SKM-1 treated with dmso at 0.1 percent for 144 hours (cell line): ENCODE measurements at regions not wholly inside any gene's neighbourhood (a gene's known extent, or its start where the extent isn't known, plus 50 kb on each side); places are given as distances from the start of the nearest gene placed in this dataset.
"Not testable (repeated sequence)": the region's sequence is repeated elsewhere in the genome, so short reads cannot be mapped to it uniquely, and the experiment has no call there.

Experiments
- DNase-seq: peaks from one replicate; lab custom pipeline; 2025; ENCODE audit not compliant: unreplicated experiment; lab: John Stamatoyannopoulos, UW

GRCh38 chr17:53344778-53345177 is 477.9 kb upstream of the KIF2B start:
- DNase-seq, result no peak

DNA sequence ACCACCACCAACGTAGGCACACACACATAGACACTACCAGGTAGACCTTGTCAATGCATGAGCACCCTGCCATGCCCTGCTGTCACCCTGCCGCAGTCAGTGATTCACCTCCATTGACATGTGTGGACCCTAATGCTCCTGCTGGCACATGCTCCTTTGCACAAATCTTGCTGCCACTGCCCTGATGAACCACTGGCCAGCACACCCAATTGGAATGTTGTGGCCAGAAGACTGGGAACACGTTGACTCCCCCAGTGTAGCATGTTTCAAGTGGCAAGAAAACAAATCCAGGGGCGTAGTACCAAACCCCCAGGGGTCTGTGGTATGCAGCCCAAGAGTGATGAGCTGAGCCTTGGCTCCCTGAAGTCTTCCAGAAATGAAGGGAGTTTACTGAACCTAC is 486.4 kb upstream of the KIF2B start:
- DNase-seq, result no peak

DNA sequence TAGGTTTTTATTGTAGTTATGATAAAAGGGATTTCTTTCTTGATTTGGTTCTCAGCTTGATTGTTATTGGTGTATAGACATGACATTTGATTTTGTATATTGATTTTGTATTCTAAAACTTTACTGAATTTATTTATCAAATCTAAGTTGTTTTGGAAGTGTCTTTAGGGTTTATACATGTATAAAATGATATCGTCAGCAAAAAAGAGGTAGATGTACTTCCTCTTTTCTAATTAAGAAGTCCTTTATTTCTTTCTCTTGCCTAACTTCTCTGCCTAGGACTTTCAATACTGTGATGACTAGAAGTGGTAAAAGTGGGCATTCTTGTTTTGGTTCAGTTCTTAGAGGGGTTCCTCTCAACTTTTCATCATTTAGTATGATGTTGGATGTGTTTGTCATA is 487.3 kb upstream of the KIF2B start:
- DNase-seq, result no peak

- DNase-seq, result no peak
Observed at GRCh38 chr17:53330756-53331155, 492.0 kb upstream of the KIF2B start.

DNA sequence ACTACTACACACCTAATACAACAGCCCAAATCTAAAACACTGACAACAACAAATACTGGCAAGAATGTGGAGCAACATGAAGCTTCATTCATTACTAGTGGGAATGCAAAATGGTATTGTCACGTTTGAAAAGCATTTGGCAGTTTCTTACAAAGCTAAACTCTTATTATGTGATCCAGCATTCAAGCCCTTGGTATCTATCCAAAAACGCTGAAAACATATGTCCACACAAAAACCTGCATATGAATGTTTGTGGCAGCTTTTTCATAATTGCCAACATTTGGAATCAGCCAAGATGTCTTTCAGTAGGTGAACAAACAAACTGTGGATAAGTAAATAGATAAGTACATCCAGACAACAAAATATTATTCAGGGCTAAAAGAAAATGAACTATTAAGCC is 501.1 kb upstream of the KIF2B start:
- DNase-seq, result no peak

GRCh38 chr17:53319947-53320346 is 502.8 kb upstream of the KIF2B start:
- DNase-seq, result no peak

GRCh38 chr17:53316988-53317387 is 505.7 kb upstream of the KIF2B start:
- DNase-seq, result no peak

DNA sequence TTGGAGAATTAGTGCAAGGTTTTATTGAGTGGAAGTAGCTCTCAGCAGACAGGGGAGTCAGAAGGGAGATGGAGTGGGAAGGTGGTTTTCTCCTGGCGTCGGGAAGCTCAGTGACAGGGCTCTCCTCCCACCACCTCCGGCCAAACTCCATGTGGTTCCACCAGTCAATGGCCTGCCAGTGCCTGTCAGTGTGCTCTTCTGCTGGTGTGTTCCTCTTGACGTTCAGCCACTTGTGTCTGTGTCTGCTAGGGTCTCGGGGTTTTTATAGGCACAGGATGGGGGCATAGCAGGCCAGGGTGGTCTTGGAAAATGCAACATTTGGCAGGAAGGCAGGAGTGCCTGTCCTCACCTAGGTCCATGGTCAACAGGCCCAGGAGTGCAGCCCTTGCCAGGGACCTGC is 506.7 kb upstream of the KIF2B start:
- no peak for DNase-seq

- DNase-seq, result no peak
Observed at GRCh38 chr17:53314521-53314920, 508.2 kb upstream of the KIF2B start.

DNA sequence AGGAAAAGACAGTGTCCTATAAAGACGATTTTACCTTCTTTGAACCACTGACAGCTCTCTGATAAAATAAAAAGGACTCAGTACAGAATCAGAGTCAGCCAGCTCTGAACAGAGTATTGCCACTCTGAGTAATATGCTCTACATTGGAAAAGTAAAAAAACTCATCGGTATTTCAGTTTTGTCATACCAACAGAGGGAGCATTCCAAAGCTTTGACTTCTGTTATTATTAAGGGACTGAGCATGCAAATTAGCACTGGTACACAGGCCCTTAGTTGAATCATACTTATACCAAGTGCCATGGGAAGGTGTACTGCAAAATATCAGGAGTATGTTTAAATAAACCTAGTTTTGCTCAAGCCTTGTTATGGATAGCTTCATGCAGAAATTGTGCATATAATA is 509.0 kb upstream of the KIF2B start:
- no peak for DNase-seq

DNA sequence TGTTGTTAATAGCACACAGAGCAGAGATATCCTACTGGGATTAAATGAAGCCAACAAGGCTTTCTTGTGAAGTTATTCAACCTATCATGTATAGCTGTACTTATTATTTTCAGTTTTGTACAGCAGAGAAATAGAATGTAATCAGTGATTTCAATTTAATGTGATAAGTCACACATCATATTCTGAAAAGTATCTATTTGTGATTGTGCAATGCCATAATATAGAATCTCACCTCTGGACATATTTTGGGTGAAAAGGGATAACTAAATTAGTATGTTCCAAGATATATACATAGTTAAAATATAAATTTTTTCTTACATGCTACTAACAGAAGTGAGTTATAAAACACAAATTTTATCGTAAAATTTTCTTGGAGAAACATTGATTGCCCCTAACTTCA is 544.3 kb upstream of the KIF2B start:
- DNase-seq, result no peak

DNA sequence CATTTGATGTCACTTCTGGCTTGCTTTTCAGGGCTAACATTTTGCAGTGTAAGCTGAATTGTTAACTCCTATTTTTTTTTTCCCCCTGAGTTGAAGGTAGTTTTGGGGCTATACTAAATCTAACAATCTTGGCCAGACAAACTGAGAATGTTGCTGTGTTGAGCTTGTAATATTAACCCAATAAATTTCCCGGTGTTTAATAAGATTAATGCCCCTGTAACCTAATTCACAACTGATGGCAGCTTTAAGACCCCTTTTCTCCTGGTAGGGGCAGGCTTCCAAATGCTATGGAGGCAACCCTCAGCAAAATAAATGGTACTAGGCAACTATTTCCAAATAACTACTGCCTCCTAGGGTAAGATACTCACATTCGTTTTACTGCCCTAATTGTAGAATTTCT is 549.6 kb upstream of the KIF2B start:
- no peak for DNase-seq

- no peak for DNase-seq
Observed at GRCh38 chr17:53270936-53271335, 551.8 kb upstream of the KIF2B start.

DNA sequence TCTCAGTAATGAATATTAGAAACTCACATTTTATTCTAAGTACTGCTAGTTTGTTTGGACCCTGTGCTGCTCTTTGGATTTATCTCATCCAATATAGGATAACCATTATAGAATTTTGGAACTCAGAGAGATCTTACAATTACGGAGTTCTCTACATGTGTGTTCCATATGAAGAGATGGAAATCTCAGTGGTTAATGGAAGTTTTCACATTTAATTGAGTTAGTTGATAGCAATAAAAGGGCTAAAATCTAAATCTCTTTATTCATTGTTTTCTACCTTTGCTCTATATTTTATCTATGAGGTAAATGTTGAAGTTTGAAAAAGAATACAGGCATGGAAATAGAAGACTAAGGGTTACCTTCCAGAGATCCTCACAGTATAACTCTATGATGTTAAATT is 558.0 kb upstream of the KIF2B start:
- DNase-seq, result no peak

- DNase-seq, result no peak
Observed at GRCh38 chr17:53253956-53254597, 568.6 kb upstream of the KIF2B start.

DNA sequence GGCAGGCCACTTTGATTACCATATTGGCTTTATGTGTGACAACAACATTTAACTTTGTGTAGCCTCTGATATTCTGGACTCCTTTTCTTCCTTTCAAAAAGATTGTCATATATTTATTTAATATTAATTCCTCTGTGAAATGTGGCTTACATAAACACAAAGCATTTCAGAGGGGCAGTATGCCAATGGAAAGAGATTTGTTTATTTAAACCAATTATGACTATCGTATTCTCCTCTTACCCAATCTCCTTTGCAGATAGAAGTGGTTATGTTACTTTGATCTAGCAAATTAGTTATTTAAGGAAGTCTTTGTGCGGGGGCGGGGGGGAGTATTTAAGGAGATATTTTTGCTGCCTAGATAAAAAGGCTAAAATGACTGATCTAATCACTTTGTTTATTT is 573.7 kb upstream of the KIF2B start:
- DNase-seq, result no peak

- DNase-seq, result no peak
Observed at GRCh38 chr17:53234138-53234537, 588.6 kb upstream of the KIF2B start.

GRCh38 chr17:53227514-53227913 is 595.2 kb upstream of the KIF2B start:
- no peak for DNase-seq

DNA sequence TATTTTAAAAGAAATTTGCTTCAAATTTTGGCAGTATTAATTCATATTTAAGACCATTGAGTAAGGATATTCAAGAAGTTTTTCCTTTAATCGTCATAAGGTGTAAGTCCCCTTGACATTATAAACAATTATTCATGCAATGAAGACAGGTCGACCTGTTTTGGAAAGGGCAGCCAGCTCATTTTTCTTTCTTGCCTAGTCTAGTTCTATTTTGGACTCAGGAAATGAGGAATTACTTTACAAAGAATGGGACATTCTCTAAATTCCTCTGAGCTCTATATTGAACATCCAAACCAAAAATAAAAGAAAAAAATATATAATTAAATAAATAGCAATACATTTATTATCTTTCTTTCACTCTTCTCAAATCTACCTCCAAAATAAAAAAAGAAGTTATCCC is 595.6 kb upstream of the KIF2B start:
- DNase-seq, result no peak

GRCh38 chr17:53219821-53220220 is 602.9 kb upstream of the KIF2B start:
- no peak for DNase-seq

DNA sequence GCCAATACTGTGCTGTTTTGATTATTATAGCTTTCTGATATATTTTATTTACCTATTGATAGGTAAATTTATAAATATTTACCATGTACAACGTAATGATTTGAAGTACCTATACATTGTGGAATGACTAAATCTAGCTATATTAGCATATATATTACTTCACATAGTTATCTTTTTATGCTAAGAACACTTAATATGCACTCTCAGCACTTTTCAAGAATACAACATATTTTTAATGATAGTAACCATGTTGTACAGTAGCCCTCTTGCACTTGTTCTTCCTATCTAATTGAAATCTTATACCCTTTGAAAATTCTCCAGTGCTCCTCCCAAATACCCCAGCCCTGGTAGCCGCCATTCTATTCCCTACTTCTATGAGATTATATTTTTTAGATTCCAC is 604.0 kb upstream of the KIF2B start:
- DNase-seq, result no peak

DNA sequence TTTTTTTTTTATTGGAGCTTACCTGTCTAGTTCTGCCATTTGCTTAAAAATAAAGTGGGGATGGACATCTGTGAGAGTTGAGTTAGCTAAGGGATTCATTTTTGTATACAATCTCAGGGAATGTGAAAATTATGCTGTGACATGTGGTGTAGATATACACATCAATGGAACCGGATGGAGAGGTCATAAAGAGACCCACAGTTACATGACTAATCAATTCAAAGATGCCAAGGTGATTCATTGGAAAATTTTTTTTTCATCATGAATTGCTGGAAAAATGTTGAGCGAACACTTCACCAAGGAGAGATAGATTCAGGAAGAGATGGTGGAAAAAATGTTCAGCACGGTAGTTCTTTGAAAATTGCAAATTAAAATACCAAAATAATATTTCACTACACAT is 605.4 kb upstream of the KIF2B start:
- no peak for DNase-seq

DNA sequence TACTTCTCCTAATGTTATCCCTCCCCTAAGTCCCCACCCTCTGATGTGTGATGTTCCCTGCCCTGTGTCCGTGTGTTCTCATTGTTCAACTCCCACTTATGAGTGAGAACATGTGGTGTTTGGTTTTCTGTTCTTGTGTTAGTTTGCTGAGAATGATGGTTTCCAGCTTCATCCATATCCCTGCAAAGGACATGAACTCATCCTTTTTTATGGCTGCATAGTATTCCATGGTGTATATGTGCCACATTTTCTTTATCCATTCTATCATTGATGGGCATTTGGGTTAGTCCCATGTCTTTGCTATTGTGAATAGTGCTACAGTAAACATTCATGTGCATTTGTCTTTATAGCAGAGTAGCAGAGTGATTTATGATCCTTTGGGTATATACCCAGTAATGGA is 613.8 kb upstream of the KIF2B start:
- not testable (repeated sequence) for DNase-seq

GRCh38 chr17:53193044-53193443 is 629.7 kb upstream of the KIF2B start:
- DNase-seq, result no peak
